Suppressor macrophage treated with lipopolysaccharide for 1 hour (primary cell): ENCODE measurements at regions not wholly inside any gene's neighbourhood (a gene's known extent, or its start where the extent isn't known, plus 50 kb on each side); places are given as distances from the start of the nearest gene placed in this dataset.
"Not testable (repeated sequence)": the region's sequence is repeated elsewhere in the genome, so short reads cannot be mapped to it uniquely, and the experiment has no call there.

Experiments used
- DNase-seq, 3 donors: peaks; one replicate each; pipeline ENCODE4 v3.0.0-alpha.2; 2020 to 2022

- no peak for DNase-seq
These were observed 651.9 kb downstream of the CDH9 start for GRCh38 chr5:26386532-26386931.

DNA sequence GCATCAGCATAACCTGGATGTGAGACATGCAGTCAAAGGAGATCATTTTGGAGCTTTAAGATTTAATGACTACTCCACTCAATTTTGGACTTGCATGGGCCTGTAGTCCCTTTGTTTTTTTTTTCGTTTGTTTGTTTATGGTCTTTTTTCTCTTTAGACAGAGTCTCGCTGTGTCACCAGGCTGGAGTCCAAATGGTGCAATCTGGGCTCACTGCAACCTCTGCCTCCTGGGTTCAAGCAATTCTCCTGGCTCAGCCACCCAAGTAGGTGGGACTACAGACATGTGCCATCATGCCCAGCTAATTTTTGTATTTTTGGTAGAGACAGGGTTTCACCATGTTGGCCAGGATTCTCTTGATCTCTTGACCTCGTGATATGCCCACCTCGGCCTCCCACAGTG, 673.8 kb downstream of the CDH9 start:
- DNase-seq: not testable (repeated sequence)

DNA sequence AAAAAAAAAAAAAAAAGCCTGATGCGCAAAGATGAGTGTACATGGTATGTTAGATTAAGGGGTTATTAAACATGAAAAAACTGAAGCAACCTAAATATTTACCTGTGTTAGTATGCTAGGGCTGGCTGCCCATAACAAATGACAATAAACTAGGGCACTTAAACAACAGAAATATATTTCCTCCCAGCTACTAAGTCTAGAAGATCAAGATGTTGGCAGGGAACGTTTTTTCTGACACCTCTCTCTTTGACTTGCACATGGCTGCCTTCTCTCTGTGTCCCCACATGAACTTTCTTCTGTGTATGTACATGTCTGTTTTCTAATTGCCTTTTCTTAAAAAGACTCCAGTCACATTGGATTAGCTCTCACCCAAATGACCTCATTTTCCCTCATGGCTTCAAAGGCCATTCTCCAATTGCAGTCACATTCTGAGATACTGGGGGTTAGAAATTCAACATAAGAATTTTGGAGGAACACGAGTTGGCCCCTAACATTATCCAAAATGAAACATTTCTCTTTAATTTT, 694.5 kb downstream of the CDH9 start:
- DNase-seq: no peak

DNA sequence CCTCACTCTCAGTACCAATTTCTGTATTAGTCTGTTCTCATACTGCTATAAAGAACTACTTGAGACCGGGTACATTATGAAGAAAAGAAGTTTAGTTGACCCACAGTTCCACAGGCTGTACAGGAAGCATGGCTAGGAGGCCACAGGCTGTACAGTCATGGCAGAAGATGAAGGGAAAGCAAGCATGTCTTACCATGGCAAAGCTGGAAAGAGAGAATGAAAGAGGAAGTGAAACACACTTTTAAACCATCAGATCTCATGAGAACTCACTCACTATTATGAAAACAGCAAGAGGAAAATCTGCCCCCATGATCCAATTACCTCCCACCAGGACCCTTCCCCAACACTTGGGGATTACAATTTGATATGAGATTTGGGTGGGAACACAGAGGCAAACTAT, 698.8 kb downstream of the CDH9 start:
- no peak for DNase-seq

DNA sequence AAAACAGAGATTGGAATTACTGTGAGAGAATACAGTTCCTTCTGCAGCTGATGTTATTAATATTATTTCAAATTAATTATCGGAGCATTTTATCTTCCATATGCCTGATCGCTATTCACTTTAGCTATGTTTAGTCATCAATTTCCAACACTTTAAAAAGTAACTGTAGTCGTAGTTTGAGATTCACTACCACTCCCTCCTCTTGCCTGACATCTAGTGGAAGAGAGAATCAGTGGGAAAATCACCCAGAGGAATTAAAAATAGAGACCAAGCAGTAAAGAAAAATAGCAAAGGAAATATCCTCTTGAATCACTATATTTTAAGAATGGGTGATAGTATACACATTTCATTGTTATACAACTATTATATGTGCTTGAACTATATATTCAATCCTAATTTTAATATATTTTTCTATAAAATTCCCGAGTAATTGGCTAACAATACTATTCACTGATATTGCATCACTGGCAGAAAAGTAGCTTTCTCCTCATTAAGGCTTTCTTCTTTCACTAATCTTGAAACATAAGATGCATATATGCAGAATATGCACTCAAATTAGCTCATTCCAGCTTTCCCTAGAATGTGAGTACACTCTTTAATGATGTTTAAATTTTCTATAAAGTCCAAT, 708.7 kb downstream of the CDH9 start:
- no peak for DNase-seq

- no peak for DNase-seq
These were observed 712.1 kb downstream of the CDH9 start for GRCh38 chr5:26326153-26326759.

- DNase-seq: not testable (repeated sequence)
These were observed 713.0 kb downstream of the CDH9 start for GRCh38 chr5:26325432-26325831.

- not testable (repeated sequence) for DNase-seq
These were observed 714.0 kb downstream of the CDH9 start for GRCh38 chr5:26324273-26324895.

DNA sequence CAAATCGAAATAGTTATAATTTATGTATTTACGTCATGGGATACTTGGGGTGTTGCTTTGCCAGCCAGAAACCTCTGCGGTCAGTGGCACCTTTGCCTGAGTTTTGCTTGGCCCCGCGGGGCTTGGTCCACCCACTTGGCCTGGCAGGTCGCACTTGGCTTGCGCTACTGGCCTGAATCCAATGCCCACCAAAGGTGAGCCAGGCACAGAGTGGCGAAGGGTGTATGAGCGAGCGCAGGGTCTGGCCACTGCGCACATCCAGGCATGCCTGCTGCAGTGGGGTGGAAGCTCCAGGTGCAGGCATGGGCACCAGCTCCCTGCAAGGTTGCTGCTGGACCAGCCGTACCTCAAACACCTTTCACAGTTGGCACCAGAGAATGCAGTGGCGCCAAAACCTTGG, 714.6 kb downstream of the CDH9 start:
- DNase-seq: no peak

DNA sequence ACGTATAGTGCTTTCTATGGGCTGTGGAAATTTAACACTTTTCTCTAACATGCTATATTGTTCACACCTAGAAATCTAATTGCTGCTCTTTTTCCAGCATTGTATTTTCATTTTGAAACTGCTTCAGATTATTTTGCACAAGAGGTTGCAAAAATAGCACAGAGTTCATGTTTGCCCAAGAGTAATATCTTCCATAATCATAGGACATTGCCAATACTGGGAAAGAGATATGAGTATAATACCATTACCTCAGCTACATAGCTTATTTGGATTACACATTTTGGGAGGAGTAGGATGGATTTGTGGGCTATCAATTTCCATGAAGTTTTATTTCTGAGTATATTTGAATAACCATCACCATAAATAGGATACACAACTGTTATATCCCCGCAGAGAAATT, 717.1 kb downstream of the CDH9 start:
- no peak for DNase-seq

DNA sequence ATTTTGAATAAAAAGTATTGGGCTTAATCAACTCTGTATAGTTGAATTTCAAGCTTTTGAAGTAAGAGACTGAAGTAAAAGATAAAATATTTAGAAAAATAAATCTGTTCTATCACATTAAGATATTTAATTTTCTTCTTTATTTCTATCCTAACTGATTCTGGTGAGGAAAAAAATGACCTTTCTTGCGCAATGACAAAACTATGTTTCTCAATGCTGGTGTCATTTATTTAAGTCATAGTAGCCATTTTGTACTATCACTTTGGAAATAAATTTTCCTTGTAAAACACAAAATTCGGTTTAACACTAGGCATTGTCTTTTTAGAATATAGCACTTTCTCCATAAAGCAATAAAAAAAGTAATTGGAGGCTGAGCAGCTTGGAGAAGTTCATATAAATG, 728.0 kb downstream of the CDH9 start:
- DNase-seq: peak in 1 of 3 donors; percentile 5

- no peak for DNase-seq
These were observed 742.8 kb downstream of the CDH9 start for GRCh38 chr5:26295541-26295940.

DNA sequence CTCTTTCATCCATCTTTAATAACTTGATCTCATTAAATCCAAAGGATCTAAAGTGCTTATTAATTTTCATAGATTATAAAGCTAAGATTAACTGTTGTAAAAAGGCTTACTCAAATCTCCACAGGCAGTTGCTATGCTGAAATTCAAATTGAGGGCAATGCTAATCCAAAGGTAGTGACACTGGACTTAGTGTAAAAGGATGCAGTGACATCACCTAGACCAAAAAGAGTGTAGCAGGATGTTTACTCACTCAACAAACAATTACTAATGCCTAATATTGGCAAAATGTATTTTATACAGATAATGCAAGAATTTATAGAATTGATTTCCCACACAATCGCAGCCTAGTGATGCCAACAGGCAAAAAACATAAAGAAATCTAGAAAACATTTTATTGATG, 756.2 kb downstream of the CDH9 start:
- no peak for DNase-seq

GRCh38 chr5:26278078-26278477, 760.3 kb downstream of the CDH9 start:
- no peak for DNase-seq

DNA sequence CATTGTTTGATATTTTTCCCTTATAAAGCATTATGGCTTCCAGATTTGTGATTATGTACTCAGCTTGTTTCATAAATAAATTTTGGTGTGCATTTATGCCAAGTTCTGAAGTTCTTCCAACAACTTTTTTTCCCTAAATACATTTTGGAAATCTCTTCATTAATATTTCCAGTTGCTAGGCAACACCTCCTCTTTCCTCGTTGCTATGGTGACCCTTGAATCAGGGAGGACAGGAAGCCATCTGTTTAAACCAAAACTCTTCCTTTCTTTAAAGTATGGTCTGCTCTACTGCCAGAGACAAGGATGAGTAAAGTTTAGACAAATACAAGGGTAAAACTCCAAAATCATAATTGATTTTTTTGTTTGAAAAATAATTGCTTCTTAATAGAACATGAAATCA, 779.3 kb downstream of the CDH9 start:
- DNase-seq: no peak

DNA sequence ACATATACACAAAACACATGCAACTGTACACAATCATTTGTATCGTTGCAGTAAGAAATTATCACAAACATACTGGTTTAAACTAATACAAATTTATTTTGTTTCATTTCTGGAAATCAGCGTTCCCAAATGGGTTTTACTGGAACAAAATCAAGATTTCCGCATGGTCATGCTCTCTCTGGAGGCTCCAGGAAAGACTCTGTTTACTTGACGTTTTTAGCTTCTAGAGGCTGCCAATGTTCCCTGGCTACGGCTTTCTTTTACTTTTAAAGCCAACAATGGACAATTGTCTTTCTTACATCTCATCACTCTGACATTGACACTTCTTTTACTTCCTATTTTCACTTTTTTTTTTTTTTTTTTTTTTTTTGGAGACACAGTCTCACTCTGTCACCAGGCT, 793.1 kb downstream of the CDH9 start:
- DNase-seq: no peak

DNA sequence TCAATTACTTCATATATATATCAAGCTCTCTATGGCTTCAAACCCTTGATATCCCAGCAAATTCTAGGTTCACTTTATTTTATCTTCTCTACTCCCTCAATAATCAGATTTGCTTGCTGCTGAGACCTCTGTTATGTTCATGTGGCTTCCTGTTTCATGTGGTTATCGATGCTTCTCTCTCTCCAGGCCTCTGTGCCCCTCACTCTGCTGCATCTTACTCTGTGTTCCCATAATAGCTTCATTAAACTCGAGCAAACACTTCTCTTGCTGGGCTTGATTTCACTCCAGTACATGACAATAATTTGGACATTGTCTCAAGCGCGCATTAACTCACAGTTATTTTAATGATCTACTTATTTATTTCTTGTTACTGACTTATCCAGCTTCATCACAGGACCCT, 798.8 kb downstream of the CDH9 start:
- DNase-seq: no peak

DNA sequence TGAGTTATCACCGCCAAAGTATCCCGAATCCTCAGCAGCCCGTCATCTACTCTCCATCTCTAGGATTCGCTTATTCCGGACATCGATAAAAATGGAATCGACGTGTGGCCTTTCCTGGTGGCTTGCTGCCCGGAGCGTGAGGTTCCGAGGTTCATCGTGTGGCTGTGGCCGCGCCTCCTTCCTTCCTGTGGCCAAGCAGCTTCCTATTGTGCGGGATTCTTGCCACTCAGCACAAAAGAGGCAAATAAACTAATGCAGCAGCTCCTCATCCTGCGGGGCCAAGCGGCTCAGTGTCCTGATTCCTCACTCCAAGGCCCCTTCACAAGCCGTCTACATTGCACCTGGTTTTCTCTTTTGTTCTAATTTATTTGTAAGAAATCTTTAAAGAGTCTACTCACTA, 800.9 kb downstream of the CDH9 start:
- DNase-seq: no peak

DNA sequence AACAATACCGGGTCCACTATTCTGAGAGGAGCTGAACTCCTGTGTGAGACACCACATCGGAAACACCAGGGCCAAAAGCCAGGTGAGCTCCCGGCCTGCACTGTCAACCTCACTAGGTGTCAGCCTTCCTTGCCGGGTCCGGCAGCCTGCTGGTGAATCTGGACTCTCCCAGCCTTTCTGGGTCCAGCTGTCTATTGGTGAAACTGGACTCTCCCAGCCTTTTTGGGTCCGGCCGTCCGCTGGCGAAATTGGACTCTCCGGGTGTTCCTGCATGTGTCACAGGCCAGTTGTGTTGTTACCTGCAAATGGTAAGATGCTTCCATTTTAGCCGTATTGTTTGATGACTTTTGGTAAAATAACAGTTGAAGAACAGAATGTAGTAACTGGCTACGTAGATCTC, 801.5 kb downstream of the CDH9 start:
- no peak for DNase-seq

DNA sequence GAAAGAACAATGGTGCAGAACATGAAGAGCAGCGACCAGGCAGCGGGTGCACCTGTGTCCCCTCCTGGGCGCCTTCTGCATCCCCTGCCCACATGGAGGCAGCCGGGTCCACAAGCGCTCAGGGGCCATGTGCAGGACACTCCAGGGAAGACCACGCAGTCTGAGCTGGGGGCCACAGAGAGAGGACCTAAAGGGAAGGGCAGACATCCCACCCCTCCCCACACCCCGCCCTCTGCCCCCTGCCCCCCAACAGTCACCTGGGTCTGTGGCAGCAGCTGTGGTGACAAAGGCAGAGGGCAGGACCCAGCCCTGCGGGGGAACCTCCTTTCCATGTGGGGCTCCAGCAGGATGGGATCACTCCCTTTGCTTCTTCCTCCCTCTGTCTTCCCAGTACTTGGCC, 805.7 kb downstream of the CDH9 start:
- no peak for DNase-seq

GRCh38 chr5:26231316-26231715, 807.1 kb downstream of the CDH9 start:
- no peak for DNase-seq

DNA sequence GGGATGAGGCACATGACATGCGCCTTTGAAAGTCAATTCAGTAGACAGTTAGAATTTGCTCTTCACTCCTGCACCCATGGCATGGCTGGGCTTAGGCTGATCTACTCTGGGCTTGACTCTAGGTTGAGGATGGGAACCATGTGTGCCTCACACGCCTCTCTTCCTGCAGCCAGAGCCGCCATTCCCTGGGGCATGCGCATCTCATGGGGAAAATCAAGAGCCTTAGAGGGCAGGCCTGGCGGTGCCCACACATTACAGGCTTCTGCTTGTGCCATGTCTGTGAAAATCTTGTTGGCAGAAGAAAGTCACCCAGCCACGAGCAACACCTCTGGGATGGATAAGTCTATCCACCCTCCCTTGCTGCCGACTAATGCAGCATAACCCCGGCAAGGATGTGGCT, 808.5 kb downstream of the CDH9 start:
- no peak for DNase-seq

DNA sequence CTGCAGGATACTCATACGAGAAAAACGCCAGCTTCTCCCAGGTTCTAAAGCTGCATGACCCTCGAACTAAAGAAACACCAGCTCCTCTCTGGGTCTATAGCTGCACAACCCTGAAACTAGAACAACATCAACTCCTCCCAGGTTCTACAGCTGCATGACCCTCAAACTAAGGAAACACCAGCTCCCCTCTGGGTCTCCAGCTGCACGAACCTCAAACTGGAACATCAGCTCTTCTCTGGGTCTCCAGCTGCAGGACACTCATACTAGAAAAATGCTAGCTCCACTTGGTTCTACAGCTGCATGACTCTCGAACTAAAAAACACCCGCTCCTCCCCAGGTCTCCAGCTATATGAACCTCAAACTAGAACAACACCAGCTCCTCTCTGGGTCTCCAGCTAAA, 811.1 kb downstream of the CDH9 start:
- no peak for DNase-seq

- DNase-seq: no peak
These were observed 833.3 kb downstream of the CDH9 start for GRCh38 chr5:26205121-26205520.

DNA sequence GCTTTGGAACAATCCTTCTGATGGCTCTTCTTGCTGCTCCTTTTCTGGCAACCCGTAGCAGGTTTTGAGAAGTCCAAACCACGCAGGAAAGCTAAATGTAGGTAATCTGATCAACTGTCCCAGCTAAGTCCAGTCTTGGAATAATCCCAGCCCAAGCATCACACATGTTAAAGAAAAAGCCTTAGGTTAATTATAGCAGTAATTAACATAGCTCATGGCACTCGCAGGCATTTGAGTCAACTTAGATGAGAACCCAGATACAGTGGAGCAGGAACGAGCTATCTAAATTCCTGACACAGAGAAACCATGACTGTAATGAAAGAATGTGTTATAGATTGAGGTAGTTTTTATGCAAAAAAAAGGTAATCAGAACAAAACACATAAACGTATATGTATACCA, 844.8 kb downstream of the CDH9 start:
- no peak for DNase-seq
